ENCODE measurements at regions not wholly inside any gene's neighbourhood (a gene's known extent, or its start where the extent isn't known, plus 50 kb on each side); places are given as distances from the start of the nearest gene placed in this dataset.

GRCh38 chr9:107653263-107653821 lies 163.8 kb upstream of the KLF4 start:
- TF ChIP-seq CTCF (IDR thresholded peaks at IDR 0.05) (no peak), POLR2AphosphoS5 (IDR thresholded peaks at IDR 0.05) (no peak)

All from transverse colon (tissue), 4 donors.